CD4-positive, alpha-beta T cell treated with Interleukin-15 for 4 hours (primary cell): ENCODE measurements at regions not wholly inside any gene's neighbourhood (a gene's known extent, or its start where the extent isn't known, plus 50 kb on each side); places are given as distances from the start of the nearest gene placed in this dataset.

ENCODE experiments used
- DNase-seq: peaks from one replicate; pipeline ENCODE4 v3.0.0-alpha.2; 2020; ENCODE audit warnings: low spot score

GRCh38 chr4:137632842-137633241, 100.5 kb upstream of the PCDH18 start:
- no peak for DNase-seq

GRCh38 chr4:137631605-137632004, 99.3 kb upstream of the PCDH18 start:
- no peak for DNase-seq

- DNase-seq: no peak
Observed at GRCh38 chr4:137630252-137630651, 98.0 kb upstream of the PCDH18 start.

DNA sequence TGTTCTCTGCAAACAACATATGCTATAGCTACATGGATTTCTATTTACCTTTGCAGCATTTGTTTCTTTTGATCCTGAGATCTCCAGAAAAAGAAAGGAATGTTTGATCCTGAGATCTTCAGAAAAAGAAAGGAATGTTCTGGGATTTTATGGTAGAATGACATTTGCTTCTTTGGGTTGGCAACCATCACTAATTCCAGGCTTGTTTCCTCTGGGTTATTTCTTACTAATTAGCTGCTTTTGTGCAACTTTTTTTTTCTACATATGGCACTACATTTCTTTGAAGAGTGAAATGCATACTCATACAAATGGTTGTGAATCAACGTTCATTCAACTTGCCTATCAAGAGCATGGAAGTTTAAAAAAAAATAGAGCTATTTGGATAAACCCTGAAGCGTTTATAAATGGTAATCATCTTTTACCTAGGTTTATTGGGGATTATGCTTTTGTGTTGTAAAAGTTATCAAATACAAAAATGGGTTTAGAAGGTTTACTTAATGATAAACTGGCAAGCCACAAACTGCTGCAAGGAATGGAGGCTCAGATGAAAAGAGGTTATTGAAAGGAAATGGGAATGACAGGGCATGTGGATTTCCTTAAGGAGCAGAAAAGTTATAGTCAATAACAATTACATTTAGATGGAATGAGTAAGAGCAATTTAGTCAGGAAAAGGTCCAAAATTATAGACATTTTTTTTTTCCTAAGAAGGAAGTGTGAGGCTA, 95.6 kb upstream of the PCDH18 start:
- no peak for DNase-seq

GRCh38 chr4:137626942-137627738, 94.8 kb upstream of the PCDH18 start:
- DNase-seq: no peak

GRCh38 chr4:137623013-137623412, 90.7 kb upstream of the PCDH18 start:
- DNase-seq: no peak

- DNase-seq: no peak
Observed at GRCh38 chr4:137621056-137621455, 88.8 kb upstream of the PCDH18 start.

GRCh38 chr4:137614491-137614890, 82.2 kb upstream of the PCDH18 start:
- DNase-seq: no peak

GRCh38 chr4:137611998-137612700, 79.9 kb upstream of the PCDH18 start:
- no peak for DNase-seq

GRCh38 chr4:137610960-137611359, 78.7 kb upstream of the PCDH18 start:
- no peak for DNase-seq

DNA sequence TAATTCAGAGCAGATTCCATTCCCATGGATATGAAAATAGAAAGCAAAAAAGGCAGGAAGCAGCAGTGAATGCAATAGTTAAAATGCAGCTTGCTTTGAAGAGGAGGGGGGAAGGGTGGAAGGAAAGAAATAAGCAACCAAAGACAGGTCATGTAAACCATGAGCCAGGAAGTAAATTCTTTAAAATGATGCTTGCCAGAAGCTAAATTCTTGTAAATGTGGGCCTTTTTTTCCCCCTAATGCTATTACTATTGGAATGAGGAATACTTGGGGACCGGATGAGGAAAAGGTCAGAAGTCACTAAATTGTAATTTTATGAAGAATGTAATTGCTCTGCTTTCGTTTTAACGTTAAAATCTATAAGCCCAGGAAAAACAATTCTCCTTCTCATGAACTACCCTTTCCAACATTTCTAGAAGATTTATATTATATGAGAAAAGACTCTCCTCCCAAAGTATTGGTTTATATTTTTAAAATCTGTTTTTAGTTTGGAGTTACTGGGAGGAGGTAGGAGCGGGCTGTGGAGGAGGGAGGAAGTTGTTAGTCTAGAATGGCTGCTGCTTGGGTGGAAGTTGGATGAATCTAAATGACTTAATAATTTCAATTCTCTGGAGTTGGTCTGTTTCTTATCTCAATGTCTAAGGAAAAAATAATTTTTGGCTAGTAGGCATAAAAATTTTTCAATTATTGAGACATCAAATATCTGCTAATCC, 77.6 kb upstream of the PCDH18 start:
- DNase-seq: no peak

- no peak for DNase-seq
Observed at GRCh38 chr4:137608085-137608484, 75.8 kb upstream of the PCDH18 start.

- DNase-seq: no peak
Observed at GRCh38 chr4:137602436-137602835, 70.1 kb upstream of the PCDH18 start.

- DNase-seq: no peak
Observed at GRCh38 chr4:137601934-137602333, 69.6 kb upstream of the PCDH18 start.

DNA sequence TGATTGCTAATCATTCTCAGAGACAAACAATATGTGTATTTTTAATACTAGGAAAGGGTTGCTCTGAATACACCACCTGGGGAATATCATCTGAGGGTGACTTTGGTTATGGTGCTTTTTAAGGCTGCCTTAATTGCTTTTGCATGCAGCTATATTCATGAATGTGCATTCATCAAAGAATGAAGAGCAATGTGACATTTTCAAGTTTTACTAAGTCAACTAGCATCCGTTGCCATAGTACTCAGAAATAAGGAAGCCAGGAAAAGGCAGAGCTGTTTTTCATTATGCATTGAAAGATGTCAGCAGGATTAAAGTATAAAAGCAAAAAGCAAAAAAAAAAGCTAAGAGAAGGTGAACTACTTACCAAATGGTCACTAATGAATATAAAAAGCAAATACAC, 67.4 kb upstream of the PCDH18 start:
- no peak for DNase-seq

GRCh38 chr4:137597752-137598430, 65.6 kb upstream of the PCDH18 start:
- no peak for DNase-seq

GRCh38 chr4:137587796-137588195, 55.5 kb upstream of the PCDH18 start:
- DNase-seq: no peak

- no peak for DNase-seq
Observed at GRCh38 chr4:137583671-137584070, 51.4 kb upstream of the PCDH18 start.
